ENCODE measurements at regions not wholly inside any gene's neighbourhood (a gene's known extent, or its start where the extent isn't known, plus 50 kb on each side); places are given as distances from the start of the nearest gene placed in this dataset.

DNA sequence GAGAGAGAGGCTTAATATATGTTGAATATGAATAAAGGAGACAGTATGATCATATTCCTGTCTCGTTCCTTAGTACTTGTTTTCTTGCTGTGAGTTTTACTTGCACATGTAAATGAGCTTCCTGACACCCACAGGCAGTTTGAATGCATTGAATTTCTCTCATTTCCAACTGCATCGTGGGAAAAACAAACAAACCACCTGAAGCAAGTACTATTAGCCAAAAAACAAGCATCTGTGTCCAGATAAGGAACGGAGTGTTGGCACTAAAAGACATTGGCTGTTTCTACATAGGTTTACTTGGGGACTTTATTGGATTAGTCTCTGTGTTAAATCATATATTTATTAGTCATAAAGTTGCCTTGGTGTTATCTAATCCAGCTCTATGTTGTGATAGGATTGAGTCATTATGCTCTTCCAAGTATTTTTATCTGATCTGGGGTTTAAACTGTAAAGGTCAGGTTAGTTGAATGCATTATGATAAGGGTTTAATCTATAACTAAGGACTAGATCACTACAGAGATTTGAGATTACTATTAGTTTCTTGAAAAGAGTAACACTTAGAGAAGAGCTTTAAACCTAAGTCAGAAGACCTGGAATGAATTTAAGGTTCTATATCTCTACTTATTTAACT is 339.0 kb upstream of the SPANXN4 start:
- DNase-seq, result no peak
- no peaks in the 10 kb centered on the region for H3K27me3 Mint-ChIP-seq (ENCODE audit: unreplicated experiment)
- H3K4me3 Mint-ChIP-seq (ENCODE audit: unreplicated experiment), result no peak overlapping the region
- no peak overlapping the region for H3K27ac Mint-ChIP-seq (ENCODE audit: unreplicated experiment)
- H3K4me1 Mint-ChIP-seq (ENCODE audit: low read depth, unreplicated experiment), result no peaks in the 10 kb centered on the region
- no peaks in the 10 kb centered on the region for H3K9me3 Mint-ChIP-seq (ENCODE audit: unreplicated experiment)
- no peaks in the 10 kb centered on the region for H3K36me3 Mint-ChIP-seq (ENCODE audit: unreplicated experiment)
- no peak for TF ChIP-seq CTCF (IDR thresholded peaks at IDR 0.05; ENCODE audit: partially characterized antibody, unreplicated experiment)

DNA sequence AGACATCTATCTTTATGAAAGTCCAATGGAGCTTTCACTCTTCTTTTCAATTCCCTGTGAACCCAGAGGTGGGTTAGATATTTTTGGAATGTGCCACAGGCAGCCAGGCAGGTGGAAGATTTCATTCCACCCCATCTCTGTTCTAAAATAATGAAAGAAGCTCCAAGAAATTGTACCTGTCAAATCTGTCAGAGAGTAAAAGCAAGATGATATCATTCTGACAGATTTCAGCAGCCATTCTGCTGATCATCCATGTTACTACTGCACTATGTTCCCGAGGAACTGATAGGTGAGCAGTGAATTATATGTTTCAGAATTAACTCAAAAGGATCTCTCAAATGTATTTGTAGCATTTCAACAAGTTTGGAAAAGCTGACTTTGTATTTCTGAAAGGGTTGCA is 339.5 kb upstream of the SPANXN4 start:
- Mint-ChIP-seq H3K27ac (ENCODE audit: unreplicated experiment) (no peak overlapping the region), H3K36me3 (ENCODE audit: unreplicated experiment) (no peaks in the 10 kb centered on the region), H3K4me3 (ENCODE audit: unreplicated experiment) (no peak overlapping the region), H3K27me3 (ENCODE audit: unreplicated experiment) (no peaks in the 10 kb centered on the region), H3K9me3 (ENCODE audit: unreplicated experiment) (no peaks in the 10 kb centered on the region), H3K4me1 (ENCODE audit: low read depth, unreplicated experiment) (no peaks in the 10 kb centered on the region)
- TF ChIP-seq CTCF (IDR thresholded peaks at IDR 0.05; ENCODE audit: partially characterized antibody, unreplicated experiment), result no peak
- no peak for DNase-seq

DNA sequence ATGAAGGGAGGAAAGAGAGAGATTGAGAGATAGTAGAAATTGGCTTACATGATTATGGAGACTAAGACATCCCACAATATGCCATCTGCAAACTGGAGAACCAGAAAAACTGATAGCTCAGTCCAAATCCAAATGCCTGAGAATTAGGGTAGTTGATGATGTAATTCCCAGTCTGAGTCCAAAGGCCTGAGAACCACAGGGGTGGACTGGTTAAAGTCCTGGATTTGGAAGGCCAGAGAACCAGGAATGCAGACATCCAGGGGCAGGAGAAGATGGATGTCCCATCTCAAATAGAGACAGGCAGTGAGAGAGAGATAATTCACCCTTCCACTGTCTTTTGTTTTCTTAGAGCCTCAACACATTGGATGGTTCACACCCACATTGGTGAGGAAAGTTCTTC is 345.7 kb upstream of the SPANXN4 start:
- H3K4me3 Mint-ChIP-seq (ENCODE audit: unreplicated experiment), result no peak overlapping the region
- TF ChIP-seq CTCF (IDR thresholded peaks at IDR 0.05; ENCODE audit: partially characterized antibody, unreplicated experiment), result no peak
- DNase-seq, result no peak
- H3K9me3 Mint-ChIP-seq (ENCODE audit: unreplicated experiment), result no peaks in the 10 kb centered on the region
- no peak overlapping the region for H3K27ac Mint-ChIP-seq (ENCODE audit: unreplicated experiment)
- H3K27me3 Mint-ChIP-seq (ENCODE audit: unreplicated experiment), result no peaks in the 10 kb centered on the region
- H3K4me1 Mint-ChIP-seq (ENCODE audit: low read depth, unreplicated experiment), result no peaks in the 10 kb centered on the region
- no peaks in the 10 kb centered on the region for H3K36me3 Mint-ChIP-seq (ENCODE audit: unreplicated experiment)

- no peaks in the 10 kb centered on the region for H3K4me1 Mint-ChIP-seq (ENCODE audit: low read depth, unreplicated experiment)
- no peak overlapping the region for H3K4me3 Mint-ChIP-seq (ENCODE audit: unreplicated experiment)
- DNase-seq, result no peak
- no peak for TF ChIP-seq CTCF (IDR thresholded peaks at IDR 0.05; ENCODE audit: partially characterized antibody, unreplicated experiment)
- no peak overlapping the region for H3K27ac Mint-ChIP-seq (ENCODE audit: unreplicated experiment)
- H3K9me3 Mint-ChIP-seq (ENCODE audit: unreplicated experiment), result peaks cover 1% of the 10 kb centered on the region
- H3K27me3 Mint-ChIP-seq (ENCODE audit: unreplicated experiment), result no peaks in the 10 kb centered on the region
- no peaks in the 10 kb centered on the region for H3K36me3 Mint-ChIP-seq (ENCODE audit: unreplicated experiment)
Measured at GRCh38 chrX:142671036-142671435, 354.7 kb upstream of the SPANXN4 start.

- TF ChIP-seq CTCF (IDR thresholded peaks at IDR 0.05; ENCODE audit: partially characterized antibody, unreplicated experiment), result no peak
- Mint-ChIP-seq H3K27ac (ENCODE audit: unreplicated experiment) (no peak overlapping the region), H3K4me1 (ENCODE audit: low read depth, unreplicated experiment) (no peaks in the 10 kb centered on the region), H3K27me3 (ENCODE audit: unreplicated experiment) (no peaks in the 10 kb centered on the region), H3K36me3 (ENCODE audit: unreplicated experiment) (no peaks in the 10 kb centered on the region), H3K9me3 (ENCODE audit: unreplicated experiment) (peaks cover 1% of the 10 kb centered on the region), H3K4me3 (ENCODE audit: unreplicated experiment) (no peak overlapping the region)
- DNase-seq, result no peak
Measured at GRCh38 chrX:142663330-142664095, 362.2 kb upstream of the SPANXN4 start.
